ENCODE measurements at regions not wholly inside any gene's neighbourhood (a gene's known extent, or its start where the extent isn't known, plus 50 kb on each side); places are given as distances from the start of the nearest gene placed in this dataset.

GRCh38 chr20:58017231-58017969, 211.1 kb downstream of the ANKRD60 start:
- peak overlapping the region in 1 of 2 donors; percentile 10 for H3K27ac ChIP-seq
- no peak overlapping the region for H3K4me3 ChIP-seq
- peaks cover 0 to 7% of the 10 kb centered on the region in 2 donors for H3K9me3 ChIP-seq
- no peaks in the 10 kb centered on the region for H3K36me3 ChIP-seq
- no peak for TF ChIP-seq CTCF (IDR thresholded peaks at IDR 0.05)
- no peaks in the 10 kb centered on the region for H3K27me3 ChIP-seq
- DNase-seq (ENCODE audit: low spot score): no peak
- peaks cover 0 to 18% of the 10 kb centered on the region in 2 donors for H3K4me1 ChIP-seq

GRCh38 chr20:58016779-58017178, 211.7 kb downstream of the ANKRD60 start:
- Histone ChIP-seq H3K4me3 (no peak overlapping the region), H3K27me3 (no peaks in the 10 kb centered on the region), H3K27ac (no peak overlapping the region), H3K9me3 (peaks cover 0 to 7% of the 10 kb centered on the region in 2 donors), H3K4me1 (peaks cover 0 to 18% of the 10 kb centered on the region in 2 donors), H3K36me3 (no peaks in the 10 kb centered on the region)
- no peak for DNase-seq (ENCODE audit: low spot score)
- TF ChIP-seq CTCF (IDR thresholded peaks at IDR 0.05): no peak

GRCh38 chr20:58014628-58015315, 213.7 kb downstream of the ANKRD60 start:
- Histone ChIP-seq H3K9me3 (peaks cover 0 to 7% of the 10 kb centered on the region in 2 donors), H3K4me3 (no peak overlapping the region), H3K36me3 (no peaks in the 10 kb centered on the region), H3K27ac (no peak overlapping the region), H3K27me3 (no peaks in the 10 kb centered on the region), H3K4me1 (peaks cover 0 to 5% of the 10 kb centered on the region in 2 donors)
- DNase-seq (ENCODE audit: low spot score): no peak
- no peak for TF ChIP-seq CTCF (IDR thresholded peaks at IDR 0.05)

GRCh38 chr20:58012731-58013510, 215.5 kb downstream of the ANKRD60 start:
- no peak for TF ChIP-seq CTCF (IDR thresholded peaks at IDR 0.05)
- Histone ChIP-seq H3K27ac (no peak overlapping the region), H3K9me3 (peaks cover 0 to 7% of the 10 kb centered on the region in 2 donors), H3K4me3 (no peak overlapping the region), H3K4me1 (no peaks in the 10 kb centered on the region), H3K36me3 (no peaks in the 10 kb centered on the region), H3K27me3 (no peaks in the 10 kb centered on the region)
- no peak for DNase-seq (ENCODE audit: low spot score)

DNA sequence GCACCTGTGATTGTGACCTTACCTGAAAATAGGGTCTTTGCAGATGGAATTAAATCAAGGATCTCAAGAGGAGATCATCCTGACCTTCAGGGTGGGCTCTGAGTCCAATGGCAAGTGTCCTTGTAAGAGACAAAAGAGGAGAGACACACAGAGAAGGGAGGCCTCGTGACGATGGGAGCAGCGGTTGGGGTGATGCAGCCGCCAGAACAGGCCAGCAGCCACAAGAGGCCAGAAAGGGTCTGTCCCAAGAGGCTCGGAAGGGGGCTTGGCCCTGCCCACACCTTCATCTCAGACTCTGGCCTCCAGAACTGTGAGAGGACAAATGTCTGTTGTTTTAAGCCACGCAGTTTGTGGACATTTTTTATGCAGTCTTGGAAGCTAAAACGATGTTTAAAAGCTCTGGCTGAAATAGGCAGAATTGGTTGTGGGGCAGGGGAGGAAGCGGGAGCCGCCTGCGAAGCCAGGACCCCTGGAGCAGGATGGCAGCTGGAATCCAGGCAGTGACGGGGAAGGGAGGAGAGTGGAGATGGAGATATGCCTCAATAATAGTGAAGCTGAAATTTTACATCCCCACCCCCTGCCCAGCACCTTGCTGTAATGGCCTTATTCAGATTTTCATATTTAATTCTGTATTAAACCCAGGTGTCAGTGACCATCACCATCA, 216.4 kb downstream of the ANKRD60 start:
- TF ChIP-seq CTCF (IDR thresholded peaks at IDR 0.05): no peak
- Histone ChIP-seq H3K4me3 (no peak overlapping the region), H3K4me1 (no peaks in the 10 kb centered on the region), H3K27me3 (no peaks in the 10 kb centered on the region), H3K9me3 (peaks cover 0 to 7% of the 10 kb centered on the region in 2 donors), H3K27ac (no peak overlapping the region), H3K36me3 (no peaks in the 10 kb centered on the region)
- no peak for DNase-seq (ENCODE audit: low spot score)
